Astrocyte of the cerebellum (primary cell): ENCODE measurements at regions not wholly inside any gene's neighbourhood (a gene's known extent, or its start where the extent isn't known, plus 50 kb on each side); places are given as distances from the start of the nearest gene placed in this dataset.

Source experiments
- DNase-seq: peaks from one replicate; pipeline ENCODE4 v3.0.0-alpha.2; 2011; ENCODE audit warnings: low read depth
- H3K4me3 ChIP-seq: 2 replicates; pipeline ENCODE4 v1.5.1; 2011; ENCODE audit warnings: mild to moderate bottlenecking, low read depth, low read length, moderate library complexity
- CTCF ChIP-seq: IDR thresholded peaks from 2 replicates; pipeline ENCODE4 v1.5.1; 2012; ENCODE audit warnings: low read length, low read depth, moderate library complexity, mild to moderate bottlenecking; ENCODE audit errors: missing control alignments
- in situ Hi-C: cut with HindIII; loops from 2 replicates; pipeline ENCODE4 v1.10.0; 2017; ENCODE audit warnings: low sequenced_read_pairs

GRCh38 chr16:79658301-79659033 lies 57.9 kb upstream of the MAF start:
- TF ChIP-seq CTCF, result no peak
- H3K4me3 ChIP-seq, result no peak overlapping the region
- DNase-seq, result peak; percentile 86
- in situ Hi-C loops, result no loop called here

- DNase-seq, result no peak
- in situ Hi-C loops, result no loop called here
- TF ChIP-seq CTCF, result no peak
- H3K4me3 ChIP-seq, result no peak overlapping the region
Observed at GRCh38 chr16:79656553-79657115, 56.1 kb upstream of the MAF start.

- in situ Hi-C loops, result no loop called here
- TF ChIP-seq CTCF, result no peak
- no peak for DNase-seq
- no peak overlapping the region for H3K4me3 ChIP-seq
Observed at GRCh38 chr16:79653373-79653891, 52.9 kb upstream of the MAF start.

GRCh38 chr16:79651363-79651762 lies 50.8 kb upstream of the MAF start:
- peak; percentile 64 for DNase-seq
- no peak for TF ChIP-seq CTCF
- no peak overlapping the region for H3K4me3 ChIP-seq
- in situ Hi-C loops, result no loop called here
